ENCODE measurements at regions not wholly inside any gene's neighbourhood (a gene's known extent, or its start where the extent isn't known, plus 50 kb on each side); places are given as distances from the start of the nearest gene placed in this dataset.
"Not testable (repeated sequence)": the region's sequence is repeated elsewhere in the genome, so short reads cannot be mapped to it uniquely, and the experiment has no call there.

DNA sequence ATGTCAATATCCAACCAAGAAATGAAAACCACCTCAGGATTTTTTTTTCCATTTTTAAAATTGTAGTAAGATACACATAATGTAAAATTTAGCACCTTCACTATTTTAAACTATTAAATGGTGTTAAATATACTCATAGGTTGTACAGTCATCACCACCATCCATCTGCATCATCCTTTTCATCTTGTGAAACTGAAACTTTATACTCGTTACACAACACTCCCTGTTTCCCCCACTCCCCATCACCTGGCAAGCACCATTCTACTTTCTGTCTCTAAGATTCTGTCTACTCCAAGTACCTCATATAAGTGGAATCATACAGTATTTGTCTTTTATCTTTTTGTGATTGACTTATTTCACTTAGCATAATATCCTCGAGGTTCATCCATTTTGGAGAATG is 335.2 kb upstream of the NPSR1 start:
- no peak overlapping the region for H3K27ac ChIP-seq
- H3K4me3 ChIP-seq, result no peak overlapping the region

DNA sequence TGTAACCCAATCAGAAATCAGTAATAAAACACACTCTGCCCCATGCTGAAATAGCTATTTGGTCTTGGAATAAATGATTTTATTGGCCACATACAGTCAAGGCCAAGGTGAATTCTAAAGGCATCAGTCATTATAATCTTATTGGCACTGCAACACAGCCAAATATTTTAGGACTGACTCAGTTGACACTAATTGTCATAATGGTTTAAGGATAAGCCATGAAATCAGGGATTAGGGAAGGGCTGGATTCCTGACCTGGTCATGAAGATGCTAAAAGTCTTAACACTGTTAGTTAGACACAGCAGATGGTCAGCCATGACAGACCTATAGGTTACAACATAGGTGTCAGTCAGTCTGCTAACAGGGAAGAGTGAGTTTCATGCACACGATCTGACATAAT is 330.3 kb upstream of the NPSR1 start:
- no peak overlapping the region for H3K4me3 ChIP-seq
- no peak overlapping the region for H3K27ac ChIP-seq

DNA sequence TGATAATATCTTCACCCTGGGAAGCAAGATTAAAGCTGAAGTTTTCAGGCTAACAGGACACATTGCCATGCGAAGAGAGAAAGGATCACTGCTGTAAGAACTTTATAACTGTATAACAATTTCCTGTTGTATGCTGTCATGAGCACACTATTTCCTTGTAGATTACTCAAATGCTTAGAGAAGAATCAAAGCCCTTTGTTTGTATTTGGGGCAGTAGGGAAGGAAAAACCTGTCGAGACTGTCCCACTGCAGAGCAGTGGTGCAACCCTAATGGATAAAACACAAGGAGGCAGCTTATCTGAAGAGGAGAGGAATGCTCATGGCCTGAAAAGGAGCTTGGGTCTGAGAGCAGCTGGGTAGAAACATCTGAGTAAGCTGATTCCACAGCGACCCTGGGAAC is 327.7 kb upstream of the NPSR1 start:
- Histone ChIP-seq H3K4me3 (no peak overlapping the region), H3K27ac (no peak overlapping the region)

DNA sequence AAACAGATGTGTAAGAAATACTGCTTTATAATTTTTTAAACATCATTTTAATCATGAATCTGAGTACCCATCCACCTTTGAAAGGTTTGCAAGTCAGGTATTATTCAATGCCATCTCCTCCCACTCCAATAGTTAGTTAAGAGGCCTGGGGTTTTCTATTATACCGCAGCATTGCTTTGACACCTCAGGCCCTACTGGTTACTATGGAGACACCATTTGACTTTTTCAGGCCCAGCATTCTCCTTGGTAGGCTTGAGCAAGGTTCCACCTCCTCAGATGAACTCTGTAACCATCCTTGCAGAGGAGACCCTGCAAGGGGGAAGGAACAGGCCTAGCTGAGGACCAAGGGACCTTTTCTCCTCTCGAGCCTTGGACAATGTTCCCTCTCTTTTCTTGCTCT is 326.9 kb upstream of the NPSR1 start:
- H3K27ac ChIP-seq, result no peak overlapping the region
- H3K4me3 ChIP-seq, result no peak overlapping the region

DNA sequence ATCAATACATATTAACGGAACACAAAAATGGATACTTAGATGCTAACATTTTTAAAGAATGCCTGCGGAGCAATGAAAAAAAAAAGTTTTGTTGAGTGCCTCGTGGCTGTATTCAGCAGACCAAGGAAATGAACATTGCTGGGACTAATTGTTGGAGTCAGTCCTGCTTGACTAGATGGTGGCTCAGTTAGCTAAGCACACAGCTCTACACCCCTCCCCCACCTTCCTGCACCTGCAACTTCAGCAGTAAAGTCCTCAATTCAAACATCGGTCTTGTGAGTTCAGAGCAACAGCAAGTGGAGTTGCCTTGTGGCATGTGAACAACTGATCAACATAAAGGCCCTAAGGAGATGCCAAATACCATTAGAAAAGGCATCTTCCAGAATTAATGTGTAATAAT is 326.0 kb upstream of the NPSR1 start:
- Histone ChIP-seq H3K27ac (no peak overlapping the region), H3K4me3 (no peak overlapping the region)

DNA sequence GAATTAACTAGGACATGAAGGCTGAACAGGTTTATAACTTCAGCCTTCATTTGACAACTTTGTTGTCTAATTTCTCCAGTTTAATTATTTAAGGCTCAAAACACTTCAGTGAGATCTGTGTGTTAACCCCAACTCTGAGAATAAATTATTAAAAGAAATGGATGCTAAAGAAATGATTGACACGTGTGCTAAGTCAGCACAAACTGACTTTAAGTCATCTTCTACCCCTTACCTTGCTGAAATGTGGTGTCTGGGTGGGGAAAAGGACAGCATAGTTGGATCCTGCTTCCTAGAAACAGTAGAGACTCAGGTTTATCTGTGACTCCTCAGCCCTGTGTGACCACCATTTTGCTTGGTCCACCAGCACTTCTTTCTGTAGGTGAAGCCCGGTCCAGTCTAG is 324.8 kb upstream of the NPSR1 start:
- Histone ChIP-seq H3K4me3 (no peak overlapping the region), H3K27ac (no peak overlapping the region)

DNA sequence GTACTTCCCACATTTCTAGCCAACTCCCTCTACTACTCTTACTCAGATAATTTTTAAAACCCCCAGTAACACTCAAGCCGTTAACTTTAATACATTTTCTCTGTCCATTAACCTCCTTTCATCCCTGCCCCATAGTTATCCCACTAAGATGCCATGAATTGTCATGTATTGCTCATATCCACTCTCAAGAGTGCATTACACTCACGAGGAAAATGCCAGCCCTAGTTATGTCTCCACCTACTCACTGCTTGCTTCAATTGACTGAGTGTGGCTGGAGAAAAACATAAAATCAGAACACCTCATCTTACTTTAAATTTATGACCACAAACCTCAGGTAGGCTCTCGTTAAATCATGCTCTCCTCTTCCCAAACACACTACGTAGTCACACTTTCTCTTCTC is 324.1 kb upstream of the NPSR1 start:
- Histone ChIP-seq H3K4me3 (no peak overlapping the region), H3K27ac (no peak overlapping the region)

DNA sequence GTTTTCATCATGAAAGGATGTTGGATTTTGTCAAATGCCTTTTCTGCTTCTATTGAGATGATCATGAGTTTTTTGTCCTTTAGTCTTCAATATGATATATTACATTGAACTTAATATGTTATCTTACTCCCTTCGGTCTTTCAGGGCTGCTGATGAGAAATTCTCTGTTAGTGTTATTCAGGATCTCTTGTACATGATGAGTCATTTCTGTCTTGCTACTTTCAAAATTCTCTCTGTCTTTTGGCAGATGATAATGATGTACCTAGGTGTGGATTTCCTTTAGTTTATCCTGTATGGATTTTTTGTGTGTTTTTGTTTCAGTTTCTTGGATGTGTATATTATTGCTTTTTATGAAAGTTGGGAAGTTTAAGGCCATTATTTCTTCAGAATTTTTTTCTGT is 320.9 kb upstream of the NPSR1 start:
- no peak overlapping the region for H3K27ac ChIP-seq

DNA sequence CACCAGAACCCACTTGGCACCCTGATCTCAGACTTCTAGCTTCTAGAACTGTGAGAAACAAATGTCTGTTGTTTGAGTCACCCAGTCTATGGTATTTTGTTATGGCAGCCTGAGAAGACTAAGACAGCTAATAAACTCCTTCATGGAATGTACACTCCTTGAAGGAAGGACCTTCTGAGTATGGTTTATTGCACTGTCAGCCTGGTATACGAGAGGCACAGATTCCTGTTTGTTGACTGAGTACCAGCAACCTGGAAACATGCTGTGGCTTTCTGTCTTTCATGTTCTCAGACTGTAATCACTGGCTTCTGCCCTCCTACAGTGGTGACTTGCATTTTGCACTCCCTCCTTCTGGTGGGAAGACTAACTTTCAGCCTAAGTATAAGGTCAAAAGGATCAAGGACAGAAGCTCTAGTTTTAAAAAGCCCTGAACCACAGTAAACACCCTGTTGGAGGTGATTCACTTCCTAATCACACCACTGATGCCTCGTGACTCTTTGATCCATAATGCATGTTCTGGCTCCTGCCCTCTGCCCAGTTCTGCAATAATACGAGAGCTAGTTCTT is 319.0 kb upstream of the NPSR1 start:
- Histone ChIP-seq H3K27ac (no peak overlapping the region), H3K4me3 (no peak overlapping the region)

More for the DNA sequence above, 320.9 kb upstream of the NPSR1 start:
- no peak overlapping the region for H3K4me3 ChIP-seq

DNA sequence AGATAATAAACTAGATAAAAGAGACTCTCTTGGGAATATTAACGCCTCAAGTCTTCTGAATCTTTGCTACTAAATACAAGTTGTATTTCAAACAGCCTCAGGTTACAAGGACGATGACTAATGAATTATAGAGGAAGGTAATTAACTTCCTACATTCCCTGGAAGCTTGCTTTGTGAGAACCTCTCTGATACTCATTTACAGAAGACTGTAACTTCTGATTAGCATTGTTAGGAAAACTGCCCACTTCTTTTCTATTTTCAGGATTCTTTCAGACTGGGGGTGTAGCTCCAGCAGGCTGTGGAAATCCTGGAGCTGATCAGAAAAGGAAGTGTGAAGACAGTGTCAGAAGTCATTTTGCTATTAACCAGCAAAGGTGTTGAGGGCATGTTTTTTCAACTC is 316.7 kb upstream of the NPSR1 start:
- no peak overlapping the region for H3K27ac ChIP-seq
- H3K4me3 ChIP-seq, result no peak overlapping the region

DNA sequence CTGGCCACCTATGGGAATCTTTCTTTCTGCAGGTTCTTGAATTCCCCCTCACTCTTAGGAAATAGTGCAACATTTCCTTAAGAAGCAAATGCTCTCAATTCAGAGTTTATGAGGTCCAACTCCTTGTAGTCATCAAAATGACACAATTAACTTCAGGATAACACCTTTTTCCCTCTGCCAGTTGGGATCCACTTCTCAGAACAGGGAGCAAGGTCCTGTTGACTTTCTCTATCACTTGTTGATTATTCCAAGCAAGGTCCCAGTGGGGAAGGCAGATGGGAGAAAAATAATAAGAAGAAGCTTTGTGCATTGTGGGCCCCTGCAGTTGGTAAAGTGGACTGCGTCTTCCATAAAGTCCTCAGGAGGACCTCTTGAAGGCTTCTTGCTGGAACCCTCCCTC is 315.6 kb upstream of the NPSR1 start:
- Histone ChIP-seq H3K4me3 (no peak overlapping the region), H3K27ac (no peak overlapping the region)

DNA sequence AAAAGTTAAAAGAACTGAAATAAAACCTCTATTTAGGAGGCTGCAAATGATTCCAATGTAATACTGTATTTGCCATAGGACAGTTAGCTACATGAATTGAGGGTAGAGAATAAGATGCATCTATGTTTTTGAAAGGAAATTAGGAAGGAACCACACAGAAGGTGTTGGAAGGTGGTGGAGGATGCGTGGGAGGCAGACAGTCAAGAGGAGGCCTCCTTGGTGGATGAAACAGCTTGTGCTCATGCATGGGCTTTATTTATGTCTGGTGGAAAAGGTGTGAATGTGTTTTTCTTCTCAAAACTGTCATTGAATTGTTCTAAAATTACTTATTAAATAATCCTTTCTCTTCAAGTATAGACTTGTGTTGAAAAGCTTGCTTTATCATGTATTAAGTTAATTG is 314.4 kb upstream of the NPSR1 start:
- H3K27ac ChIP-seq, result no peak overlapping the region
- no peak overlapping the region for H3K4me3 ChIP-seq

DNA sequence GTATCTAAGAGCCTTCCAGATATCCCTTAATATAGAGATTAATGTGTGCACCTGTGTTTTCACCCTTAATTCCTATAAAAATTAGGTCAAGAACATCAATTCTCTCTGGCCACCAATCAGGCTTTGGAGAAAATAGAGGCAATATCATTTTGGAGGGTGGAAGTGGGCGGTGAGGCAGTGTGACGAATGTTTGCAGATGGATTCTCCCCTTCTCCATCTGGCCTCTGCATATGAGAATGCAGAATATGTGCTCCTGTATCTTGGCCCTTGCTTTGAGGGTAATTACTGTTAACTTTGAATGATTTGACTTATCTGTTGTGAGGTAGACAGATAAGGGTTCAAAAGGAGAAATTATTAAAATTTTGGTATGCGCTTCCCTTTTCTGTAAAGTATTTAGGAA is 304.0 kb upstream of the NPSR1 start:
- Histone ChIP-seq H3K4me3 (no peak overlapping the region), H3K27ac (no peak overlapping the region)

DNA sequence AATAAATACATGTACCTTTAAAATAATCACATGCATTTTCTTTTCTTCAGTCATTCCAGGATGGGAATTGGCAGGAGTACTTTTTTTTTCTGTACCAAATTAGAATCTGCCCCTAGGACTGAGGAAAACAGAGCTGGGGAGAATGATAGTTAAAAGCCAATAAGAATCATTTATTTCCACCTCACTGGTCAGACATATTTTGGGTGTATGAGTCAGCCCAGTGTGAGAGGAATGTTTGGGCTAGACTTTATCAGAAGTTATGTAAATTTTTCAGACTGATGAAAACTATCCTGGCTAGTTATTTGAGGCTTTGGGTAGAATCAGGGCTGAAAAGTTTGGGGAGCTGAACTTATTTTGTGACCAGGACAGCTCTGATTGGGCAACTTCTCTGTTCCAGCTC is 303.1 kb upstream of the NPSR1 start:
- H3K4me3 ChIP-seq, result no peak overlapping the region
- H3K27ac ChIP-seq, result peak overlapping the region in 1 of 21 experiments; percentile 10

DNA sequence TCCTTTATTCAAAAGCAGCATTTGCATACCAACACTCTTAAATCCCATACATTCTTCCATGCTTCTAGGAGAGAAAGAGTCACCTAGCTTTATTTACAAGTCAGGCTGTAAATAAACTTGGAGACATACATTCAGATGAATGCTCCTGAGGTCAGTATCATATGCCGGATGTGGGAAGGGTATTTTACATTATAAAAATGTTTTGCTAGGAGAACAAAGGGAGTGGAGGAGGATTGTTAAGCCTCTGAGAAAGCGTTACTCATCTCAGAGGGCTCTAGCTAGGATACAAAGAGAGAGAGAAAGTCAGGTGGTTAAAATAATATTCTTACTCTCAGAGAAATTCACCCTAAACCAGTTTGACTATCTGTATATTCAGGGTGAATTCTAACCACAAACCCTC is 300.9 kb upstream of the NPSR1 start:
- Histone ChIP-seq H3K4me3 (no peak overlapping the region), H3K27ac (no peak overlapping the region)

DNA sequence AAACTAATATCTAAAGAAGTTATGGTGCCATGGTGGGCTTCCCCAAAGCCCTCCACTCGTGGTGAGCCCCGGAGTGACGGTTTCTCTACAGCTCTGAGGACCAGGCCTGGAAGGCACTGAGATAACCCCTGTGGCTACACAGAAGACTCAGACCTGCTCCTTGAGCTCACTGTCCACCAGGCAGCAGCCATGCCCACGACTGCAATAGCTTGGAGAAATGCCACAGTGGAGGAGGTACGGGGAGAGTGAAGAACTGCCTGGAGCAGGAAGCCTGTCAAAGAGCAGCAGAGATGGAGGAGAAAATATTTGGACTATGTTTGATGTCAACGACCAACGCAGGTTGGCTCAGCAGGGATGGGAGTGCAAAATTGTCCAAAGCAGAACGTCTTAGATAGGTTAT is 300.1 kb upstream of the NPSR1 start:
- H3K4me3 ChIP-seq, result no peak overlapping the region
- no peak overlapping the region for H3K27ac ChIP-seq

DNA sequence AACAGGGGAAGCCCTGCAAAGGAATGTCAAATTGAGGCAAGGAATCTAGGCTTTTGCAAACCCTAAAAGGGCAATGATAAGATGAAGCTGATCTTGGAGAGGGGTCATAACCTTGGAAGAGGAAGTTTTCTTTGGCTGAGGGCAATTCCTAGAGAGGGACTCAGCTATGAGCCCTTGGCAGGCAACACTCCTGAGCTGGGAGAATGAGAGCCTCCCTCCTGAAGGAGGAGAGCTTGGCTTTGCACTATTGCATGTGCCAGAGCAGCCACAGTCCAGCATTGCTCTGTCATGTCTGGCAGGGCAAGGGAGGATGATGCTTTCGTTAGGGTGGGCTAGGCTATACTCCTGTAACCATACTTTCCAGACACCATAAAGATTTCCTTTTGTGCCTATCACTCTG is 299.4 kb upstream of the NPSR1 start:
- not testable (repeated sequence) for H3K4me3 ChIP-seq, H3K27ac ChIP-seq

DNA sequence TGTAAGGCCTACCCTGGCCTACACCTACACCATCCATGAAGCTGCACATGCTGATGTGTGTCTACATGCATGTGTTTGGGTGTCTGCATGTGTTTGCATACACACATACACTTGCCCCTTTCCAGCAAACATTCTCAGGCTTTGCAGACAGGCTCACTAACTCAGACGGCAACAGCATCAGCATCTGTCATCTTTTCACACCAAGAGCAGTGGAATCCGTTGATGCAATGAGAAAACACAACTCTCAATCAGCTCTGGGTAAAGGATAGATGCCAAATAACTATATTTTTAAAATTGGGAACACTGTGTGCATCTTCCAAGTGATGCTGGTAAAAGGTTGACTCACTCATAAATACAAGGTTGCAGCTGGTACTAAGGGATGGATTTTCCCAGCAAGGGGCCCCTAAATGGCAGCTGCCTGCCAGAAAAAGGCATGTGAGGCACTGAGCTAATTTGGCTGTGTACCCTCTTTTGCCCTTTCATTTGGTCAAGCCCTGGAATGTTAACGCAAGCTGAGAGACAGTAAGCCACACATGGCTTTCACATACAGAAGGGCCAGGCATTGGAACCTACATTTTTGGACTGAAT is 296.3 kb upstream of the NPSR1 start:
- Histone ChIP-seq H3K4me3 (no peak overlapping the region), H3K27ac (no peak overlapping the region)

DNA sequence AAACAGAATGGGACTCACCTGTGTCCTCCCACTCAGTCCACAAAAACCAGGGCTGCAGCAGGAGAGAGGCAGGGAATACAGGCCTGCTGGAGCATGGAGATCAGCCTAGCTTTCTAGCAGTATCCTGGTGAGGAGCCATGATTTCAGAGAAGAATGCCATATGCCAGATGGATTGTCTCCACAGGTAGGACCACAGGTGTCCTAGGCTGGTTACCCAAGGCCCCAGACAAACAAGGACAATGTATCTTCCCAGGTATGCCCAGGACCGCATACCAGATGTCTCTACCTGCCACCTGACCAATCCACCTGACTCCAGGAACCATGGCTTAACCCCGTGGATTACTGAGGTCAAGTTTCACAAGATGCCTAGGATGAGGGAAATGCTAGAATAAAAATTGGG is 295.4 kb upstream of the NPSR1 start:
- no peak overlapping the region for H3K4me3 ChIP-seq
- H3K27ac ChIP-seq, result no peak overlapping the region

DNA sequence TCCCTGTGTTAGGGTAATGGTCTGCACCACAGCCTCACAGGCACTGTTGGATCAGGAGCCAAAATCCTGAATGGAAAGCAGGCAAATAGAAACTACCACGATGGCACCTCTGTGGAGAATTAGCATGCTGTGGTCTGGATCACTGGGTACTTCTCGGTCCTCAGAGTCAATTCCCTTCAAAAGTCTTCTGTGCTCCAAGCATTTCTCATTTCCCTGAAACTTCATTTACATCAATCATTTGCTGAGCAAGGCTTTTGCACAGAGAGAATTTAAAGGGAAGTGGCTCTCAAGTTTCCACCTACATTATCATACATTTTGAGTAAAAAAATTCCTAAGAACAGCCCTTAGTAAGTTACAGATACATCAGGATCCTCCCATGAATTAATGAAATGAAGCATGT is 293.9 kb upstream of the NPSR1 start:
- H3K27ac ChIP-seq, result no peak overlapping the region

DNA sequence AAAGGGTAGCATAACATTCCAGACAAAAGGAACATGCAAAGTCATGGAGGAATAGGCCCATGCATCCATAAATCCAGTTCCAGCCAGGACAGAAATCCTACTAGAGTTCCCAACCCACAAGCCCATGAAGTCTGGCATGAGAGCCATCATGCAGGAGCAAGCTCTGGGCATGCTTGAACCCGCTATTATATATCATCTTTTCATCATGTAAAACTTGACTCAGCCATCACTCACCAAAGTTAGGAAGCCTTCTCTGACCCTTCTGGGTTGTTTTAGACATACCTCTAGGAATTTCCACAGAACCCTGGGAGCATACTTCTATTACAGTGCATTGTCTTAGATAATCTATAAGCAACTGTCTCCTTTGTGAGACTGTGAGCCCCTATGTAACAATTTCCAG is 293.0 kb upstream of the NPSR1 start:
- H3K27ac ChIP-seq, result no peak overlapping the region
- H3K4me3 ChIP-seq, result no peak overlapping the region

More for the DNA sequence above, 293.9 kb upstream of the NPSR1 start:
- H3K4me3 ChIP-seq, result no peak overlapping the region

DNA sequence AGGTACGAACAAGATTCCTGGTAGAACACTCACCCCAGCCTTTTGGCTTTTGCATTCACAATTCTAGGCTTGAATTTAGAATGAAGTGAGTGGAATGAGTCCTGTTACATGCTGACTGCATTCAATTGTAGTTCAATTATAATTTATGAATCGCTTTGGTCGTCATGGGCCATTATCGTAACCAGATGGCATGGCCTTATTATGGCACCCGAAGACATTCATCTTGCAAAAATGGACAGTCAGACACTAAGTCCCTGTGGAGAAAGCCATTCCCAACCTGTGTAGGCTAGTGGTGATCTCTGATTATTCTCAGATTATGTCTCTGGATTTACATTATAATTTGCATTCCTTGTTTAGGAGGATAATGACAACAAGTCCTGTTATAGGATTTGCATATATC is 292.4 kb upstream of the NPSR1 start:
- no peak overlapping the region for H3K27ac ChIP-seq
- no peak overlapping the region for H3K4me3 ChIP-seq
